CD14-positive monocyte (primary cell): ENCODE measurements at regions not wholly inside any gene's neighbourhood (a gene's known extent, or its start where the extent isn't known, plus 50 kb on each side); places are given as distances from the start of the nearest gene placed in this dataset.

Source experiments
- DNase-seq, 3 donors: peaks; one replicate each; pipeline ENCODE4 v3.0.0-alpha.2; 2011 to 2022
- H2AFZ ChIP-seq: 2 replicates; pipeline ENCODE4 v1.6.0; 2012; ENCODE audit warnings: mild to moderate bottlenecking, low read depth, low read length, inconsistent platforms; ENCODE audit not compliant: insufficient read depth, poor library complexity, severe bottlenecking
- H3K27ac ChIP-seq, 2 donors: 1 replicate in 1 of 2; 2 replicates in 1 of 2; pipeline ENCODE4 v1.5.1; 2012 to 2013; ENCODE audit warnings: low read length in 2 of 2, control low read depth in 1 of 2, inconsistent platforms in 1 of 2, low read depth in 1 of 2, mild to moderate bottlenecking in 1 of 2
- H3K27me3 ChIP-seq, 2 donors: one replicate each; pipeline versions ENCODE4 v1.6.0 to v1.6.1; 2011 to 2013; ENCODE audit warnings: low read length in 2 of 2; ENCODE audit not compliant: control insufficient read depth in 2 of 2, insufficient read depth in 2 of 2
- H3K36me3 ChIP-seq, 2 donors: replicated peaks in 1 of 2; 1 replicate in 1 of 2; 2 replicates in 1 of 2; pipeline versions ENCODE4 v1.5.1 to v1.6.1; 2012 to 2013; ENCODE audit warnings: low read length in 2 of 2, control low read depth in 1 of 2, inconsistent platforms in 1 of 2, mild to moderate bottlenecking in 1 of 2; ENCODE audit not compliant: insufficient read depth in 2 of 2, control insufficient read depth in 1 of 2
- H3K4me1 ChIP-seq, 2 donors: 1 replicate in 1 of 2; 2 replicates in 1 of 2; pipeline versions ENCODE4 v1.5.1 to v1.6.1; 2012 to 2013; ENCODE audit warnings: low read length in 2 of 2, control low read depth in 1 of 2, inconsistent platforms in 1 of 2, mild to moderate bottlenecking in 1 of 2, moderate library complexity in 1 of 2; ENCODE audit not compliant: insufficient read depth in 2 of 2, control insufficient read depth in 1 of 2
- H3K4me2 ChIP-seq: replicated peaks from 2 replicates; pipeline ENCODE3; 2012; ENCODE audit warnings: low read length, moderate library complexity, mild to moderate bottlenecking; ENCODE audit not compliant: poor library complexity, severe bottlenecking; ENCODE audit errors: extremely low read depth
- H3K4me3 ChIP-seq, 3 experiments: fragments of 200-600 bp in 1 of 3; sonication (generic) in 1 of 3; replicated peaks in 1 of 3; 1 replicate in 2 of 3; 2 replicates in 1 of 3; pipeline ENCODE4 v1.5.1; 2011 to 2013; ENCODE audit warnings: low read length in 3 of 3, mild to moderate bottlenecking in 3 of 3, control low read depth in 2 of 3, low read depth in 2 of 3, inconsistent platforms in 1 of 3, moderate library complexity in 1 of 3
- H3K79me2 ChIP-seq: 2 replicates; pipeline ENCODE4 v1.6.0; 2012; ENCODE audit warnings: mild to moderate bottlenecking, control low read depth, inconsistent platforms, low read length, moderate library complexity; ENCODE audit not compliant: insufficient read depth
- H3K9ac ChIP-seq: 2 replicates; pipeline ENCODE4 v1.6.0; 2017; ENCODE audit warnings: low read length, mild to moderate bottlenecking; ENCODE audit not compliant: insufficient read depth, poor library complexity, severe bottlenecking
- H3K9me3 ChIP-seq, 2 donors: replicated peaks in 1 of 2; 1 replicate in 1 of 2; 2 replicates in 1 of 2; pipeline versions ENCODE4 v1.5.1 to v1.6.1; 2012 to 2013; ENCODE audit warnings: low read length in 2 of 2, control low read depth in 1 of 2; ENCODE audit not compliant: control insufficient read depth in 1 of 2, insufficient read depth in 1 of 2
- H4K20me1 ChIP-seq: 2 replicates; pipeline ENCODE4 v1.6.0; 2012; ENCODE audit warnings: mild to moderate bottlenecking, low read length, control low read depth, moderate library complexity; ENCODE audit not compliant: insufficient read depth
- H3K27ac Mint-ChIP-seq, 7 donors: one replicate each; pipeline ENCODE4 v1.8.0; 2020; ENCODE audit warnings: mild to moderate bottlenecking in 7 of 7, mixed read lengths in 7 of 7, moderate library complexity in 6 of 7, inconsistent platforms in 2 of 7
- H3K27me3 Mint-ChIP-seq, 3 donors: one replicate each; pipeline ENCODE4 v1.8.0; 2021 to 2022; ENCODE audit warnings: low read depth in 3 of 3, mild to moderate bottlenecking in 3 of 3, mixed read lengths in 3 of 3, moderate library complexity in 3 of 3, inconsistent platforms in 1 of 3
- H3K36me3 Mint-ChIP-seq, 2 donors: one replicate each; pipeline ENCODE4 v1.8.0; 2020; ENCODE audit warnings: mixed read lengths in 2 of 2, inconsistent platforms in 1 of 2, mild to moderate bottlenecking in 1 of 2
- H3K4me1 Mint-ChIP-seq: one replicate; pipeline ENCODE4 v1.8.0; 2020; ENCODE audit warnings: mild to moderate bottlenecking, mixed read lengths
- H3K4me3 Mint-ChIP-seq, 2 donors: one replicate each; pipeline ENCODE4 v1.8.0; 2020; ENCODE audit warnings: mild to moderate bottlenecking in 2 of 2, mixed read lengths in 2 of 2, moderate library complexity in 1 of 2
- H3K9me3 Mint-ChIP-seq, 7 donors: one replicate each; pipeline ENCODE4 v1.8.0; 2020 to 2022; ENCODE audit warnings: mixed read lengths in 7 of 7, mild to moderate bottlenecking in 6 of 7, moderate library complexity in 6 of 7, inconsistent platforms in 2 of 7
- WGBS: methylation state at CpG from one replicate; pipeline ENCODE4 v1.1.5; 2013; ENCODE audit warnings: missing lambda C conversion rate; ENCODE audit not compliant: insufficient coverage; 5-methylcytosine and 5-hydroxymethylcytosine counted together
- intact Hi-C, 2 donors: fragments of 100-400 bp; cut with micrococcal nuclease; formaldehyde crosslinking; loops; one replicate each; pipeline versions ENCODE4 v1.15.0 to v1.15.1; 2023
- TF ChIP-seq, protein P1 (sequence below): fragments of 200-600 bp; IDR thresholded peaks from one replicate; pipeline ENCODE4 v1.8.0; 2022; ENCODE audit warnings: antibody characterized with exemption, mild to moderate bottlenecking

DNA sequence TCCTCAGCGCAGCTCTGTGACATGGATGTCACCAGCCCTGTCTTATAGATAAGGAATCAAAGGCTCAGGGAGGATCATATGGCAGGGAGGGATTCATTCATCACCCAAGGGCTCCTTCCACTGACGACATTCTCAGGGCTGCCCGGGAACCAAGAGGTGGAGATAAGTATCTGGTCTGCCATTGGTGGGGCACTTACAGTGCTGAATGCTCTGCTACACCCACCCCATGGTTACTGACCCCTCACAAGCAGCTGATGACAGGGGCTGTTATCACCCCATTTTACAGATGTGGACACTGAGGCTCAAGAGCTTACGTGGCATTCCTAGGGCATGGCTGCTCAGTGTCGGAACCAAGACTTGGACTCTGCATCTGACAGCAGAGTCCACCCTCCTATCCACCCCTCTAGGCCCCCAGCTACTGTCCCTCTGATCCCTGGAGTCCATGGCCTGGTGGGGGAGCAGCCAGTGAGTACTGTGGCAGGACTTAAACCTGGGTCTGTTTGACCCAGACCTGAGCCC is 155.1 kb downstream of the PTPRU start:
- Mint-ChIP-seq H3K4me1 (no peaks in the 10 kb centered on the region), H3K9me3 (no peaks in the 10 kb centered on the region), H3K36me3 (no peaks in the 10 kb centered on the region), H3K27ac (no peak overlapping the region), H3K4me3 (no peak overlapping the region), H3K27me3 (peaks cover 4 to 11% (median 9%) of the 10 kb centered on the region in 3 donors)
- Histone ChIP-seq H3K79me2 (no peaks in the 10 kb centered on the region), H4K20me1 (no peaks in the 10 kb centered on the region), H3K9me3 (no peaks in the 10 kb centered on the region), H3K27me3 (no peaks in the 10 kb centered on the region), H3K4me2 (no peak overlapping the region), H3K9ac (no peak overlapping the region), H2AFZ (no peak overlapping the region), H3K27ac (no peak overlapping the region), H3K4me1 (no peaks in the 10 kb centered on the region), H3K36me3 (no peaks in the 10 kb centered on the region), H3K4me3 (no peak overlapping the region)
- TF ChIP-seq, protein P1, sequence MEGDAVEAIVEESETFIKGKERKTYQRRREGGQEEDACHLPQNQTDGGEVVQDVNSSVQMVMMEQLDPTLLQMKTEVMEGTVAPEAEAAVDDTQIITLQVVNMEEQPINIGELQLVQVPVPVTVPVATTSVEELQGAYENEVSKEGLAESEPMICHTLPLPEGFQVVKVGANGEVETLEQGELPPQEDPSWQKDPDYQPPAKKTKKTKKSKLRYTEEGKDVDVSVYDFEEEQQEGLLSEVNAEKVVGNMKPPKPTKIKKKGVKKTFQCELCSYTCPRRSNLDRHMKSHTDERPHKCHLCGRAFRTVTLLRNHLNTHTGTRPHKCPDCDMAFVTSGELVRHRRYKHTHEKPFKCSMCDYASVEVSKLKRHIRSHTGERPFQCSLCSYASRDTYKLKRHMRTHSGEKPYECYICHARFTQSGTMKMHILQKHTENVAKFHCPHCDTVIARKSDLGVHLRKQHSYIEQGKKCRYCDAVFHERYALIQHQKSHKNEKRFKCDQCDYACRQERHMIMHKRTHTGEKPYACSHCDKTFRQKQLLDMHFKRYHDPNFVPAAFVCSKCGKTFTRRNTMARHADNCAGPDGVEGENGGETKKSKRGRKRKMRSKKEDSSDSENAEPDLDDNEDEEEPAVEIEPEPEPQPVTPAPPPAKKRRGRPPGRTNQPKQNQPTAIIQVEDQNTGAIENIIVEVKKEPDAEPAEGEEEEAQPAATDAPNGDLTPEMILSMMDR, result no peak
- 76% methylated on average over 3 of the region's 5 CpGs for WGBS
- DNase-seq, result no peak
- intact Hi-C loops, result no loop called here

DNA sequence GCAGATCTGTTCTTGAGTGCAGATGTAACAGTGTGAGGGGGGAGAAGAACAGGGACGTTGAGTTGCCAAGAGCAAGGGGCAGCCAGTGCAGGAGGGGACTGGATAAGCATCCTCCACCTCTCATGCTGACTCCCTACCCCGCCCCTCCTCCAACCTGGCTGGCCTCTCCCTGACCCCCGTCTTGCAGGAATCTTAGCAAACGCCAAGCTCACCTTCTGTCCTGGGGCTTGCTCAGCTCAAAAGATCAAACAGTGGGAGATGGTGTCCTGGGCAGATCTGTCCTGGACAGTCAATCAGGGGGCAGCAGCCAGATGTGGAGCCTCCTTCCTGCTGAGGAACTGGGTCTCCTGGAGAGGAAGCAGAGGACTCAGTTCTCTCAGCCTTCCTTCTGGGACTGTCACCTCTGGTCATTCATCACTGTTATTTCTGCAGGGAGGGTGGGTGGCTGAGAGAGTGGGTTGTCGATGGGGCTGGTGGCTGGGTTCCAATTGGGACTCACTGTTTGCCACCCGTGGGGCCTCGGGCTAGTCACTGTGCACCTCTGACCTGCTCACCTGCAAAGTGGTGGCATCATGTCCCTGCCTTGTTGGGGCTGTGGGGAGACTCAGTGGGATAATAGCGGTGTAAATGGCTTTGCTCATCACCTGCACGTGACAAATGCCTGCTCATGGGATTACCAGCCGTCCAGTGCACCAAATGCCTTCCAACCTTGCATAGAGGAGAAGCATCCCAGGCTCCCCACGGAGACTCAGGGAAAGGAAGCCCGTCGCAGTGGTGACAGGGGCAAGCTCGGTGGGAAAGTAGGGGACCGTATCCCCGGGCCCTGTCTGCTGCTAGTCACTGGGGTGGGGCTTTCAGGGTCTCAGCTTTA is 154.4 kb downstream of the PTPRU start:
- intact Hi-C loops, result no loop called here
- no peaks in the 10 kb centered on the region for H3K4me1 ChIP-seq
- H3K79me2 ChIP-seq, result no peaks in the 10 kb centered on the region
- H3K36me3 ChIP-seq, result no peaks in the 10 kb centered on the region
- no peaks in the 10 kb centered on the region for H3K36me3 Mint-ChIP-seq
- no peaks in the 10 kb centered on the region for H3K4me1 Mint-ChIP-seq
- no peaks in the 10 kb centered on the region for H3K27me3 ChIP-seq
- H3K27me3 Mint-ChIP-seq, result peaks cover 4 to 11% (median 10%) of the 10 kb centered on the region in 3 donors
- TF ChIP-seq, protein P1, result no peak
- no peaks in the 10 kb centered on the region for H4K20me1 ChIP-seq
- no peak overlapping the region for H2AFZ ChIP-seq
- no peak overlapping the region for H3K9ac ChIP-seq
- 50% methylated on average over 10 of the region's 16 CpGs for WGBS
- H3K4me3 Mint-ChIP-seq, result no peak overlapping the region
- H3K27ac ChIP-seq, result no peak overlapping the region
- H3K9me3 Mint-ChIP-seq, result no peaks in the 10 kb centered on the region
- no peaks in the 10 kb centered on the region for H3K9me3 ChIP-seq
- no peak overlapping the region for H3K27ac Mint-ChIP-seq
- DNase-seq, result no peak
- H3K4me2 ChIP-seq, result no peak overlapping the region
- no peak overlapping the region for H3K4me3 ChIP-seq
